ENCODE measurements at regions not wholly inside any gene's neighbourhood (a gene's known extent, or its start where the extent isn't known, plus 50 kb on each side); places are given as distances from the start of the nearest gene placed in this dataset.

DNA sequence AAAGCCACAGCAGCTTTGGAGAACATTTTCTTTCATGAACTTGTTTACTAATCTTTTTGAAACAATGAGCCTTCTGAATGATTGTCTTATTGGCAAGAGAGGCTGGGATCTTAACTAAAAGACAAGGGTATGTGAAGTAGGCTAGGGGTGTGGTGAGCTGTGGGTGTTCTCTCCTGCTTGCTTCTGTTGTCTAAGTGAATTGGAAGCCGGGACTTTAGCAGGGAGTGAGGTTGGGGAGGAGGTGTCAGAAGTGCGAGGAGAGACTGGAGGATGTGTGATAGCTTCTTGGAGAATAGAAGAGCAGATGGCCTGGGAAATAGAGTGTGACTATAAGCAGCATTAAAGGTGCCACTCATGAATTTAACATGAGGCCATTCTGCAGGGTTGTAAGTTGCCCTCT lies 562.8 kb downstream of the UTRN start:
- no peak for DNase-seq

DNA sequence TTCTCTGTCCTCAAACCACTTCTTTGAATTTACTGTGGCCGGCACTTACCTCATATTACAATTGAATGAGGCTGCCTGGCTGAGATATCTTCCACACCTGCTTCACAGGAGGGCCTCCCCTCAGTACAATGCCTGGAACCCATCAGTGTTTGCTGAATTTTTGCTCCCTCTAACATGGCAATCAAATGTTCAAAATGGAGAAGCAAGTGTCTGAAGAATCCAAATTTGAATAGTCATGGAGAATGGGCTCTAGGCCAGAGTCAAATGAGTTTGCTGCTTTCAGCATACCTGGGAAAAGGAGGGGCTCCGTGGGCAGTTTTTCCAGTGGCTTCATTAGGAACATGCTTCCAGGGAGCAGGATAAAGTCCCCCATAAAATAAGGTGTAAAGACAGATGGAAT lies 564.8 kb downstream of the UTRN start:
- no peak for DNase-seq

DNA sequence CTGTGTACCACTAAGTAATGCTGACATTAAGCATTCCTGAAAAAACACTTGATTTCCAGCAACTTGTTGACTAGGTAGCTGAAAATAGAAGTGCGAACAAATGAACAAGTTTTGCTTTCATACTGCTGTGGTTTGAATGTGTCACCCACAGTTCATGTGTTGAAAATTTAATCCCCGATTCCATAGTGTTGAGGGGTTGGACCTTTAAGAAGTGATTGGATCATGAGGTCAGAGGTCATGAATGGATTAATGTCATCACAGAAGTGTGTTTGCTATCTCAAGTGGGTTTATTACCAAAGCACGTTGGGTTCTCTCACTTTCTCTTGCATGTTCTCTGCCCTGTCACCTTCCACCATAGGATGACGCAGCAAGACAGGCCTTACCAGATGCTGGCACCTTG lies 568.5 kb downstream of the UTRN start:
- DNase-seq, result no peak

DNA sequence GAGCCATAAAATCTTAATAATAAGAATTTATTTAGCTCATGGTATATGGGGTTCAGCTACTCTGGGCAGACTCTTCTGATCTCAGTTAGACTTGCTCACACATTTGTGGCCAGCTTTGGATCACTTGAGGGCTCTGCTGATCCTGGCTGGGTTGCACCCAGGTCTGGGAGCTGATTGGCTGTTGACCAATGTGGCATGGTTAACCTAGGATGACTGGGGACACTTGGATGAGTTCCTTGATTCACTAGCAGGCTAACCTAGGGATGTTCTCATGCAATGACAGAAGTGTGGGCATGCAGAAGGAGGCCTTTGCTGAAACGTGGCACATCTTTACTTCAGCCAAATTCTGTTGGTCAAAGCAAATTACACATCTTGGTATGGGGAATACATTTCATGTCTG lies 569.5 kb downstream of the UTRN start:
- DNase-seq, result no peak

DNA sequence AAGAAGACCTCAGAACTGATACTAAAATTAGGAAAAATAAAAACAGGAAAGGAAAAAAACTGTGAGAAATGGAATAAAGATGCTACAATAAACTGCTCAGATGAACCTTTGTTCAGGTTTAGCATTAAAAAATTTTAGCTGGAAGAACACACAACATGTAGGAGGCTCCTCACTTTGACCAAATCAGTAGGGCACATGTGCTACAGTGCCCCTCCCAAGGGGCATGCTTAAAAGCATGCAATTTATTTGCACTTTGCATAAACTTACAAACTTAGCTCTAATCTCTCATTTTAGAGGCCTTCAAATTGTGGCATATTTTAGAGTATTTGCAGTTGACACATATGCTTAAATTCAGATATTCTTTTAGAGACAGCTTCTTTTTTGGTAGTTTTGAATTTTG lies 570.2 kb downstream of the UTRN start:
- no peak for DNase-seq

DNA sequence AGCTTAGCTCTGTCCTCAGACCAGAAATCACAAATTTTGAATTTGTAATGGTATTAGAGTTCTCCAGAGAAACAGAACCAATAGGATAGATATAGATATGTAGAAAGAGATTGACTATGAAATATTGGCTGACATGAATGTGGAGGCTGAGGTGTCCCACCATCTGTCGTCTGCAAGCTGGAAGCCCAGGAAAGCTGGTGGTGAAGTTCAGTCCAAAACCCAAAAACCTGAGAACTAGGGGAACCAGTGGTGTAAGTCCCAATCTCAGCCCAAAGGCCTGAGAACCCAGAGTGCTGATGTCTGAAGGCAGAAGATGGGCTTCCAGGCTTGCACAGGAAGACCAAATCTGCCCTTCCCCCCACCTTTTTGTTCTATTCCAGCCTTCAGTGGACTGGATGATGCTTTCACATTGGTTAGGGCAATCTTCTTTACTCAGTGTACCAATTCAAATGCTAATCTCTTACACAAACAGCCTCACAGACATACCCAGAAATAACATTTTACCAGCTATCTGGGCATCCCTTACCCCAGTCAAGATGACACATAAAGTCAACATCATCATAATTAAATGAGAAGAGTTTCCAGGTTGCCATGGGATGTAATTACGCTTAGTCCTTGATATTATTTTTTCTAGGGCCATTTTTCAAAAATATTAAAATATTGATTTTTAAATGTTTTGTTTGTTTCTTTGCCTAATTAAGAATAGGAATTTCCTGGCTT lies 570.8 kb downstream of the UTRN start:
- no peak for DNase-seq

DNA sequence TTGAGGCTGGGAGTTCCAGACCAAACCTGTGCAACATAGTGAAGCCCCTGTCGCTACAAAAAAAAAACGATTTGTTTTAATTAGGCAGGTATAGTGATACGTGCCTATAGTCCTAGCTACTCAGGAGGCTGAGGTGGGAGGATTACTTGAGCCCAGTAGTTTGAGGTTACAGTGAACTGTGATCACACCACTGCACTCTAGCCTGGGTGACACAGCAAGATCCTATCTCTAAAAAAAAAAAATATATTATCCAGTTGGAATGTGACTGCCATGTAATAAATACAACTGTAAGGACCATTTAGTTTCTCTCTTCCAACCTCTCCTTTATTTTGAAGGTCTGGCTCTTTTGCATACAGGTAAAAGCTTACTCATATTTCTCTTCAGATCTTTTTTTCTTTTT lies 571.5 kb downstream of the UTRN start:
- DNase-seq, result no peak

DNA sequence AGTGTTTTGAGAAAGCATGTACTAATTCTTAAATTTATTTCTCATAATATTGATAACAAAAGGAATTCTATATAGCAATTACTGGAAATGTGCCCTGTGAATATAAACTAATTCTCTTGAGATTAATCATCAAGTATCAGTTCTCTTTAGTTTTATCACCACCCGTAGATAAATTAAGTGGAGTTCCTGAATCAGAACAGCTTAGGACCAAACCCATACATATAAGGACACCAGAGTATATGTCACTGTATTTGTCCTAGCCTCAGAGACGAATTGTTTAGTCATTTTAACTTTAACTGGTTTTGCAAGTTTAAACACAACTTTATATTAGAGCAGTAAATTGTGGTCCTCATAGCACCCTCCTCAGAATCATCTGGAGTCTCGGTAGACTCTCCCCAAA lies 572.0 kb downstream of the UTRN start:
- no peak for DNase-seq

DNA sequence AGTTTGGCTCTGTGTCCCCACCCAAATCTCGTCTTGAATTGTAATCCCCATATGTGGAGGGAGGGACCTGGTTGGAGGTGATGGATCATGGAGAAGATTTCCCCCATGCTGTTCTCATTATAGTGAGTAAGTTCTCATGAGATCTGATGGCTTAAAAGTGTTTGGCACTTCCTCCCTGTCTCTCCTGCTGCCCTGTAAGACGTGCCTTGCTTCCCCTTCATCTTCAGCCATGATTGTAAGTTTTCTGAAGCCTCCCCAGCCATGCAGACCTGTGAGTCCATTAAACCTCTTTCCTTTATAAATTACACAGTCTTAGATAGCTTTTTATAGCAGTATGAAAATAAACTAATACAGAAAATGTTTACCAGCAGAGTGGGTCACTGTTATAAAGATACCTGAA lies 577.6 kb downstream of the UTRN start:
- DNase-seq, result no peak

DNA sequence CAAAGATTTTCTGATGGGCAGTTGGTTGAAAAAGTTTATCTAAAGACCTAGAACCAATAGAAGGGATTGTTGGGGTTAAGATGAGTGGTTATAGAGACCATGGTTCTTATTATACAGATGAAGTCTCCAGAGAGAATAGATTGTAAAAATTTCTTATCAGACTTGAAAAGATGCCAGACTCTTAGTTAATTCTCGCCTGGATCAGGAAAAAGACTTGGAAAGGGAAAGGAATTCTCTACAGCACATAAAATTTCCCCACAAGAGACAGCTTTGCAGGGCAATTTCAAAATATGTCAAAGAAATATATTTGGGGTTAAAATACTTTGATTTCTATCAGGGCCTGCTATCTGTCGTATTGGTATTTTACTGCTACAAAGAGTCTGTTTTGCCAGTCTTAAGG lies 582.6 kb downstream of the UTRN start:
- no peak for DNase-seq

DNA sequence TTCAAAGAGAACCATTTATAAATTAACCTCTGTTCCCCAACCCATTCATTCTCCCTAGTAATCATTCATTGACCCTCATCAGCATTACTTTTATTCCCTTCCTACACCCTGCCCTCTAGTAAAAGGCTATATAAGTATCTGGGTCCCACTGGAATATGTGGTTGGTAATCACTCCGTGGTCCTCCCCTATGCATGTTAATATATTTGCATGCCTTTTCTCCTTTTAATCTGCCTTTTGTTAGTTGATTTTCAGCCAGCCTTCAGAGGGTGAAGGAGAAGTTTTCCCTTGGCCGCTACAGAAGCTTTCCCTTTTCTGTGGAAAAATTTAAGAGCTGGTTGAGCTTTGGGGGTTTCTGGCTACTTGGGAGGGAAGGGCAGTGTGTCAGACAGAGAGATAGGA lies 585.6 kb downstream of the UTRN start:
- no peak for DNase-seq

DNA sequence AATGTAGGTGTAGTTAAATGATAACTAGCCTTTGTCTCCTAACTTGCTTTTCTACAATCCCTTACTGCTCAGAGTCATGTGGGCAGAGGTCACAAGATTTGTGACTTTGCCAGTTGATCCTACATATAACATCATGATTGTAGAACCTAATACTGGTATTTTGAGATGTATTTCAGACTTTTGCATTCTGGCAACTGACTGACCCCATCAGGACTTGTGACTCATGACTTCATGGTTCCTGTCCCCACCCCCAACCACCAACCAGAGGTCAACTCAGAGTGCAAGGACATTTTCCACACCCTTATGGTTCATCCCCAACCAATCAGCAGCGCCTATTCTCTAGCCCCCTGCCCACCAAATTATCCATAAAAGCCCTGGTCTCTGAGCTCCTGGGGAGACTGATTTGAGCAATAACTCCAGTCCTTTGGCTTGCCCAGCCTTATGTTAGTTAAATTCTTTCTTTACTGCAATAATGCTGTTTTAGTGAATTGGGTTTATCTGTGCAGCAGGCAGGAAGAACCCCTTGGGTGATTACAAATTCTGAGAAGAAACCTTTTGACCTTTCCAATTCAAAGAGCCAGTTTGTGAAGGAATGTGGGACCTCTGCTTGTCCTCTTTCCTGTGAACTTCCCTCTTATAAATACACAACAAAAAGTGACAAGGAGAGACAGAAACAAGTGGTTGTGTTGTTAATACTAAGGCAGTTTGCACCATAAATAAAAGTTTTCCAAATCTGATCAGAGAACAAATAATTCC lies 588.7 kb downstream of the UTRN start:
- DNase-seq, result no peak

DNA sequence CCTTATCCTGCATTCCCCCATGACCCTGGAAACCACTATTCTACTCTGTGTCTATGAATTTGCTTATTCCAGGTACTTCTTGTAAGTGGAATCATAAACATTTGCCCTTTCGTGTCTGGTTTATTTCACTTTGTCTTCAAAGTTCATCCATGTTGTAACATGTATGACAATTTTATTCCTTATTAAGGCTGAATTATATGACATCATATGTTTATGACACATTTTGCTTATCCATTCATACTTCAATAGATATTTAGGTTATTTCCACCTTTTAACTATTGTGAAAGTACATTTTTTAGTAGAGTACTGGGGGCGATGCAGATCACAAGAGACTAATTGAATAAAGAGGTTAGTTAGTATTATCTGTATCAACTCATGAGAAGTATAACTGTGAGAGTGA lies 591.6 kb downstream of the UTRN start:
- no peak for DNase-seq

DNA sequence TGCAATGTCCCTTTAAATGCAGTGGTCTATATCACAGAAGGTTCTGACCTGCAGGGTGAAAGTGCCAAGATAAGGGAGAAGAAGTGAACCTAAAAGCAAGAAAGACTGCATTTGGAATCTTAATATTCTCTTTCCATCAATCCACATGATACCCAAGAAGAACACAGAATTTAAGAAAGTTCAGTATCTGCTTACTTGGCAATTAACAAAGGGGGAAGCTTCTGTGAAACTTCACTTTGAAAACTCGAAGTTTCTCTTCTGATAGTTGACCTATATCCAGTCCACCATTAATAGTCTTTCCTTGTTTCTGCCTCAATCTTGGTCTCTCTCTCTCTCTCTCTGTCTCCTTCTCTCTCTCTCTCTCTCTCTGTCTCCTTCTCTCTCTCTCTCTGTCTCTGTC lies 592.0 kb downstream of the UTRN start:
- no peak for DNase-seq

DNA sequence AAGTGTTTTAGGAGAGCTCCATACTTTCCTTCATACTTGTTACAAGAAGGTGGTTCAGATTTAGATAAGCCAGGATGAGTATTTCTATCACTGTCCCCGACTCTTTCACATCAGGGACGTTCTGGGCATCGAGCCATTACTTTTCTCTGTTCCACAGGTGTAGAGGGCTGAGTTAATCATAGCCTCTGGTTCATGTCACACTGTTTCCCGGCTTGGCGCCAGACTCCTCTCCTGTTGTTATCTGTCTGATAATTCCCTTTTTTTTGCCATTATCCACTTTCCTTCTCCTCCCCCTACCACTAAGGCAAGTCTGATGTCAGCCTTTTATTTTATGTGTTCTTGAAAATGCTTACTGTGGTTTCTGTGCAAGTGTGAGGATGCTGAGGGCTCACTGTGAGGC lies 593.4 kb downstream of the UTRN start:
- DNase-seq, result no peak

DNA sequence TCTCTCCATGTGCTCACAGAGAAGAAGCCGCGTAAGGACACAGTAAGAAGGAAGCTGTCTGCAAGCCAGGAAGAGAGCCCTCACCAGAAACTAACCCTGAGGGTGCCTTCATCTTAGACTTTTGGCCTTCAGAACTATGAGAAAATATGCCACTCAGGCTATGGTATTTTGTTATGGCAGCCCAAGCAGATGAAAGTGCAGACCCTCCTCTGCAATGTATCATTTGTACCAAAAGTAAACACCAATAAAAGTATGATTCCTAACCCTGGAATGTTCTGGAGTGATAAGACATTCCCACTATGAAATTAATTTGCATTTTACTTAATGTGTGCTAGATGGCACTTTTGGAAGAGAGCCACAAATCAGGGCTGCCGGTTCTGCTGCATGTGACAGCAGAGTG lies 594.3 kb downstream of the UTRN start:
- DNase-seq, result no peak

DNA sequence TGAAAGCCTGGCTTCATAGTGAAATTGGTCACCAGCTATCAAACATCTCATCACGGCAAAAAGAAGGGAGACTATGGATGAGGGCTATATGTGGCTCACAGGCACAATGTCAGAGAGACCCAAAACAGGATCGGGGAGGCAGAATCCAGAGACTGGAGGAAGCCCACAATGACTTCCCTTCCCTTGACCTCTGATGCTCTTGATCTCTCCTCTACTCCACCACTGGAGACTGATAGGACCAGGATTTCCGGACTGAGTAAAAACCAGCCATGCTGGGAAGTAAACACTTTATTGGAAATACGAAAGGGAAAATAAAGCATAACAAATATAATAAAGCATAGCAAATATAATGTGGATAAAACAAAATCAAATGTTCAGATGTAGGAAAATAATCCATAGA lies 597.3 kb downstream of the UTRN start:
- DNase-seq, result no peak

DNA sequence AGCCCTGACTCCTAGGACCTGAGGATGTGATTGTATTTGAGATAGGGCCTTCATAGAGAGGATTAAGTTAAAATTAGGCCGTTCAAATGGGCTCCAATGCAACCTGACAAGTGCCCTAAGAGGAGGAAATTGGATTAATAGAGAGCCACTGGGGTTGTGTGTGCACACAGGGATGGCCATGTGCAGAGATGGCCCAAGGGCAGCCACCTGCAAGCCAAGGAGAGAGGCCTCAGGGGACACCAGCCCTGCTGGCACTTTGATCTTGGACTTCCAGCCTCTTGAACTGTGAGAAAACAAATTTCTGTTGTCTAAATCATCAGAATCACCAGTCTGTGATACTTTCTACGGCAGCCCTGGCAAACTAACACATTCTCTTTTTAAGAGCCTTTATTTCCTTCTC lies 598.8 kb downstream of the UTRN start:
- no peak for DNase-seq

DNA sequence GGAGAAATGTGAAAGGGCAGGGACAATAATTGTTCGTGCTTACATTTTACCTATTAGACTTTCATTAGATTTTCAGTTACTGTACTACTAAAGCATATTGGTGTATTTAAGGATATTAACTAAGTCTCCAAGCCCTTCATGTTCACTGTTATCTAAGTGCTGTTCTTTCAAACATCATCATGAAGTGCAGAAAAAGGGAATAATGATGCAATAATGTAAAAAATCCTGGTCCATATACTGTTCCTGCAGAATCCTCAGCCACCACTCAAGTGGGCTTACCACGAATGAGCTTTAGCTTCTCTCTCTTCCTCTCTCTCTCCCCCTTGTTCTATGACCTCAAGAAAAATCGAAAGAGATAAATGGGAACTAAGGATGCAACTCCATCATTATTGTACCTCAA lies 600.7 kb downstream of the UTRN start:
- no peak for DNase-seq

DNA sequence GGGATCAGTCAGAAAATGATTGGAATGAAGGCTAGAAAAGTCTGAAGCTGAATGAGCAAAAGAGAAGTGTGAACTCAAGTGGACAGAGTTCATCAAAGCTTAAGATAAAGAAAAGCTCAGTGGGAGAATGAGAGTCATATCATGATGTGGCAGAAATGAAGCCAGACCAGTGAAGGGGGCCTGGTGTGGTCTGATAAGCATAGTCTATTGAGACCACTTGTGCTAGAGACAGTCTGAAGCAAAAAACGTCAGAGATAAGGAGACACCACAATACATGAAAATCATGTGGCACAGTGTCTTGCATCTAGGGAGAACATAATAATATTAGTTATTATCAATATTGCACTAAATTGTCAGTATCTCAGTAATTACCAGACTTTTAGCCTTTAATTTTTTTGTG lies 601.5 kb downstream of the UTRN start:
- DNase-seq, result no peak

DNA sequence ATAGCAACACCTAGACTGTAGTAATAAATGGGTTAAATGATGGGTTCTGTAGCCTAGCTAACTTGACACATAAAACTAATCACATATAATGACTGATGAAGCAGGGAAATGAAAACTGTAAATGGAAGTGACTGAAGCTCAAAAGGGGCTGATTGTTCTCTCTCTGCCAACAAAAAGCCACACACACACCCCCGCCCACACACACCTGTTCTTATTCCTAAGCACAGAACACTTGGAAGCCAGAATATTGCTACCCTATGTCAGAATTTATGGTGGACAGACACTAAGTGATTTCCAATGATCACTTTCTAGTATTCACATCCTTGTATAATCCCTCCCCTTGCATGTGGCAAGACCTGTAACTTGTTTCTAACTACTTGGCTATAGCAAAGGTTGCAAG lies 603.5 kb downstream of the UTRN start:
- DNase-seq, result no peak

DNA sequence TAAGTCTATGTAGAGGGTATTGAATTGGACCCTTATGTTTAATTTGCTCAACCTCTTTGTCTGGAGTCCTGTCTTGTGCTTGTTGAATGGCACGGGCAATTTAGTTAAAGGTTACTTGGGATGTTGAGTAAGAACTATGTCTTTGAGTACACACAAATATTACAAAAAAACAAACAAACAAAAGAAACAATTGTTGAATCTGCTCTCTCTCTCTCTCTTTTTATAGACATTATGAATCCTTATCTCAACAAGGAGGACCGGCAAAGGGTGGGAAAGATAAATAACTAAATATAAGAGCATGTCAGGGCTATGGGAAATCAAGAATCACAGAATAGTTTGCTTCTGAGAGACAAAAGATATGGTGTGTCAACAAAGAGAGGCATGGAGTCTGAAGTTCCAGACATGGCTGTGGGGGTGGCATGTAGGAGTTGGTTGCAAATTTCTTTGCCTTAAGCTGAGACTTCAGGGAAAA lies 608.6 kb downstream of the UTRN start:
- DNase-seq, result no peak

DNA sequence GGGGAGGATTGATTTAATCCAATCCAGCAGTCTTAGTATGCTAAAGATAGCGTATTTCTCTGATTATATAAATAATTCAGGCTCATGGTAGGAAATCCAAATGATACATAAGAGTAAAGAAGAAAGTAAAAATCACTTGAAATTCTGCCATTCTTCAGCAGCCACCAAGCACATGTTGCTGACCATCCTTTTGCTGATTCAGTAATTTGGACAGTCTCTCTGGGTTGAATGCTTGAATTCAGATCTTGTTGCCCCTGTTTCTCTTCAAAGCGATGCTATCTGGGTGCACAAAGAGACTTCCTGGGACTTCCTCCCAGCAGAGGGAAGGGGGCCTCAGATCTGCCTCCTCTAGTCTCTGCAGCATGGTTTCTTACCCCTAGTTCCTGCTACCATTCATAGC lies 609.1 kb downstream of the UTRN start:
- no peak for DNase-seq

All from effector CD8-positive, alpha-beta T cell (primary cell).